ENCODE measurements at regions not wholly inside any gene's neighbourhood (a gene's known extent, or its start where the extent isn't known, plus 50 kb on each side); places are given as distances from the start of the nearest gene placed in this dataset.

DNA sequence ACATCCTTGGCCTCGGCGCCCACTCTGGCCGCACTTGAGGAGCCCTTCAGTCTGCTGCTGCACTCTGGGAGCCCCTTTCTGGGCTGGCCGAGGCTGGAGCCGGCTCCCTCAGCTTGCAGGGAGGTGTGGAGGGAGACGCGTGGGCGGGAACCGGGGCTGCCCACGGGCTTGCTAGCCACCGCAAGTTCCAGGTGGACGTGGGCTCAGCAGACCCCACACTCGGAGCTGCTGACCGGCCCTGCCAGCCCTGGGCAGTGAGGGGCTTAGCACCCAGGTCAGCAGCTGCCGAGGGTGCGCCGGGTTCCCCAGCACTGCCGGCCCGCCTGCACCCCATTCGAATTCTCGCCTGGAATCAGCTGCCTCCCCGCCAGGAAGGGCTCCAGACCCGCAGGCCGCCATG, 1892.3 kb upstream of the PCDH7 start:
- TF ChIP-seq, protein P1, sequence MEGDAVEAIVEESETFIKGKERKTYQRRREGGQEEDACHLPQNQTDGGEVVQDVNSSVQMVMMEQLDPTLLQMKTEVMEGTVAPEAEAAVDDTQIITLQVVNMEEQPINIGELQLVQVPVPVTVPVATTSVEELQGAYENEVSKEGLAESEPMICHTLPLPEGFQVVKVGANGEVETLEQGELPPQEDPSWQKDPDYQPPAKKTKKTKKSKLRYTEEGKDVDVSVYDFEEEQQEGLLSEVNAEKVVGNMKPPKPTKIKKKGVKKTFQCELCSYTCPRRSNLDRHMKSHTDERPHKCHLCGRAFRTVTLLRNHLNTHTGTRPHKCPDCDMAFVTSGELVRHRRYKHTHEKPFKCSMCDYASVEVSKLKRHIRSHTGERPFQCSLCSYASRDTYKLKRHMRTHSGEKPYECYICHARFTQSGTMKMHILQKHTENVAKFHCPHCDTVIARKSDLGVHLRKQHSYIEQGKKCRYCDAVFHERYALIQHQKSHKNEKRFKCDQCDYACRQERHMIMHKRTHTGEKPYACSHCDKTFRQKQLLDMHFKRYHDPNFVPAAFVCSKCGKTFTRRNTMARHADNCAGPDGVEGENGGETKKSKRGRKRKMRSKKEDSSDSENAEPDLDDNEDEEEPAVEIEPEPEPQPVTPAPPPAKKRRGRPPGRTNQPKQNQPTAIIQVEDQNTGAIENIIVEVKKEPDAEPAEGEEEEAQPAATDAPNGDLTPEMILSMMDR (IDR thresholded peaks at IDR 0.05; ENCODE audit: insufficient read depth, low read length, poor library complexity, severe bottlenecking) = no peak
- H3K4me3 ChIP-seq (ENCODE audit: low read depth, low read length) = no peak overlapping the region
- H3K27me3 ChIP-seq (ENCODE audit: control insufficient read depth, insufficient read depth, low read length) = no peaks in the 10 kb centered on the region
- H3K36me3 ChIP-seq (ENCODE audit: control insufficient read depth, insufficient read depth, low read length) = no peaks in the 10 kb centered on the region
- no peak for DNase-seq (ENCODE audit: low read depth)

DNA sequence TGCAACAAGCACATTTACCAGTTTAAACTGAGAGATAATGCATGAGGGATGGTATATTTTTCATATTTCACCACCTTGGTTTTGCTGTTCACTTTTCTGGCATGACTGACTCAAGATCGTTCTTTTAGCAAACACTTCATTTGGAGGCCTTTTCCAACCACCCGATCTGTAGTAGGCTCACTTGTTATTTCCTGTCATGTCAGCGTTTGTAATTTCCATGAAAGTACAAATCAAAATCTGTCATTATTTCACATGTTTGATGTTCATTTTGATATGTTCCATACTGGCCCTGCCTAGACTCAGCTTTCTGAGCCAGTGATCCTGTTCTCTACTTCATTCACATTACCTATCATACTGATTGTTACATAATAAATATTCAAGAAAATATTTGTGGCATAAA, 1888.3 kb upstream of the PCDH7 start:
- TF ChIP-seq, protein P1 (IDR thresholded peaks at IDR 0.05; ENCODE audit: insufficient read depth, low read length, poor library complexity, severe bottlenecking) = no peak
- no peak overlapping the region for H3K4me3 ChIP-seq (ENCODE audit: low read depth, low read length)
- H3K36me3 ChIP-seq (ENCODE audit: control insufficient read depth, insufficient read depth, low read length) = no peaks in the 10 kb centered on the region
- no peak for DNase-seq (ENCODE audit: low read depth)
- no peaks in the 10 kb centered on the region for H3K27me3 ChIP-seq (ENCODE audit: control insufficient read depth, insufficient read depth, low read length)

- DNase-seq (ENCODE audit: low read depth) = no peak
- no peaks in the 10 kb centered on the region for H3K36me3 ChIP-seq (ENCODE audit: control insufficient read depth, insufficient read depth, low read length)
- TF ChIP-seq, protein P1 (IDR thresholded peaks at IDR 0.05; ENCODE audit: insufficient read depth, low read length, poor library complexity, severe bottlenecking) = no peak
These were observed 1887.7 kb upstream of the PCDH7 start for GRCh38 chr4:28832444-28832843.

GRCh38 chr4:28834120-28834519, 1886.0 kb upstream of the PCDH7 start:
- TF ChIP-seq, protein P1 (IDR thresholded peaks at IDR 0.05; ENCODE audit: insufficient read depth, low read length, poor library complexity, severe bottlenecking) = no peak
- no peak for DNase-seq (ENCODE audit: low read depth)
- Histone ChIP-seq H3K4me3 (ENCODE audit: low read depth, low read length) (no peak overlapping the region), H3K36me3 (ENCODE audit: control insufficient read depth, insufficient read depth, low read length) (no peaks in the 10 kb centered on the region), H3K27me3 (ENCODE audit: control insufficient read depth, insufficient read depth, low read length) (no peaks in the 10 kb centered on the region)

More at GRCh38 chr4:28832444-28832843, 1887.7 kb upstream of the PCDH7 start:
- H3K27me3 ChIP-seq (ENCODE audit: control insufficient read depth, insufficient read depth, low read length) = no peaks in the 10 kb centered on the region
- H3K4me3 ChIP-seq (ENCODE audit: low read depth, low read length) = no peak overlapping the region

- H3K4me3 ChIP-seq (ENCODE audit: low read depth, low read length) = no peak overlapping the region
- no peak for DNase-seq (ENCODE audit: low read depth)
- no peaks in the 10 kb centered on the region for H3K36me3 ChIP-seq (ENCODE audit: control insufficient read depth, insufficient read depth, low read length)
- TF ChIP-seq, protein P1 (IDR thresholded peaks at IDR 0.05; ENCODE audit: insufficient read depth, low read length, poor library complexity, severe bottlenecking) = no peak
- no peaks in the 10 kb centered on the region for H3K27me3 ChIP-seq (ENCODE audit: control insufficient read depth, insufficient read depth, low read length)
These were observed 1884.7 kb upstream of the PCDH7 start for GRCh38 chr4:28835501-28835900.

DNA sequence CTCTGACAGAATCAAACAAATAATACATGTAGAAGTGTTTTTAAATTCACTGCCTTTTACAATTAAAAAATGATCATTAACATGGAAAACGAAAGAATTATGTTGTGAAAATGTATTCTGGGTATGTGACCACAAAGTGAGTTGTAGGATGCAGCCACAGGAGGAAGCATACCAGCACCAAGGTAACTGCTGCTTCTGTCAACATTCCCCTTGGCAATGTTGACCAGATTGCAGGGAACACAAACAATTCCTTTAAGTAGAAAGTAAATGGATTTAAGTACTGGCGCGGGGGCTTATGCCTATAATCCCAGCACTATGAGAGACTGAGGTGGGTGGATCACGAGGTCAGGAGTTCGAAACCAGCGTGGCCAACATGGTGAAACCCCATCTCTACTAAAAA, 1877.9 kb upstream of the PCDH7 start:
- Histone ChIP-seq H3K36me3 (ENCODE audit: control insufficient read depth, insufficient read depth, low read length) (no peaks in the 10 kb centered on the region), H3K4me3 (ENCODE audit: low read depth, low read length) (no peak overlapping the region), H3K27me3 (ENCODE audit: control insufficient read depth, insufficient read depth, low read length) (no peaks in the 10 kb centered on the region)
- TF ChIP-seq, protein P1 (IDR thresholded peaks at IDR 0.05; ENCODE audit: insufficient read depth, low read length, poor library complexity, severe bottlenecking) = no peak
- no peak for DNase-seq (ENCODE audit: low read depth)
